GM12878 (cell line): ENCODE measurements at regions not wholly inside any gene's neighbourhood (a gene's known extent, or its start where the extent isn't known, plus 50 kb on each side); places are given as distances from the start of the nearest gene placed in this dataset.

Source experiments
- ASH2L ChIP-seq: fragments of 300-600, 200-600 bp; sonication (generic); IDR thresholded peaks from 2 replicates; pipeline ENCODE4 v1.6.1; 2017; ENCODE audit warnings: low read depth, mild to moderate bottlenecking, borderline replicate concordance
- ATF2 ChIP-seq: IDR thresholded peaks from 2 replicates; pipeline ENCODE4 v1.6.1; 2012; ENCODE audit warnings: low read length, inconsistent platforms
- BMI1 ChIP-seq: fragments of 450-650 bp; IDR thresholded peaks from 2 replicates; pipeline ENCODE4 v1.6.1; 2016; ENCODE audit warnings: mild to moderate bottlenecking, moderate library complexity, borderline replicate concordance
- CBFB ChIP-seq: IDR thresholded peaks from 2 replicates; pipeline ENCODE4 v1.6.1; 2016; ENCODE audit warnings: antibody characterized with exemption, low read depth
- CTCF ChIP-seq, 3 experiments: IDR thresholded peaks in 2 of 3; conservative IDR thresholded peaks in 1 of 3; 2 replicates each; pipeline ENCODE4 v1.5.1; 2011; ENCODE audit warnings: low read depth in 3 of 3, low read length in 3 of 3, mild to moderate bottlenecking in 3 of 3, control low read depth in 2 of 3, moderate library complexity in 2 of 3, inconsistent platforms in 1 of 3, mixed read lengths in 1 of 3; ENCODE audit not compliant: control insufficient read depth in 2 of 3, insufficient read depth in 1 of 3; ENCODE audit errors: extremely low read depth in 1 of 3
- DPF2 ChIP-seq: fragments of 450-650 bp; IDR thresholded peaks from 2 replicates; pipeline ENCODE4 v1.6.1; 2017; ENCODE audit warnings: mild to moderate bottlenecking
- ESRRA ChIP-seq: IDR thresholded peaks from 2 replicates; pipeline ENCODE4 v1.6.1; 2012; ENCODE audit warnings: mild to moderate bottlenecking, low read length, improper control_type of control experiment
- IKZF2 ChIP-seq, 2 experiments: fragments of 450-650 bp; IDR thresholded peaks; 2 replicates each; pipeline ENCODE4 v1.6.1; 2017; ENCODE audit warnings: mild to moderate bottlenecking in 2 of 2, moderate library complexity in 2 of 2
- MLLT1 ChIP-seq: fragments of 450-650 bp; IDR thresholded peaks from 2 replicates; pipeline ENCODE4 v1.6.1; 2016; ENCODE audit warnings: mild to moderate bottlenecking
- PAX5 ChIP-seq: IDR thresholded peaks from 2 replicates; pipeline ENCODE4 v1.6.1; 2011; ENCODE audit warnings: low read depth, low read length, borderline replicate concordance
- RFX5 ChIP-seq: IDR thresholded peaks from 2 replicates; pipeline ENCODE4 v1.6.1; 2011; ENCODE audit warnings: low read depth, low read length, improper control_type of control experiment
- SP1 ChIP-seq: IDR thresholded peaks from one replicate; pipeline ENCODE4 v1.6.1; 2011; ENCODE audit warnings: low read depth, low read length
- SREBF1 ChIP-seq: IDR thresholded peaks from 2 replicates; pipeline ENCODE4 v1.6.1; 2012; ENCODE audit warnings: mild to moderate bottlenecking, low read length
- TBL1XR1 ChIP-seq: IDR thresholded peaks from 2 replicates; pipeline ENCODE4 v1.6.1; 2012; ENCODE audit warnings: low read depth, low read length, improper control_type of control experiment
- ZNF24 ChIP-seq: fragments of 450-650 bp; IDR thresholded peaks from 2 replicates; pipeline ENCODE4 v1.6.1; 2017; ENCODE audit warnings: antibody characterized with exemption, mild to moderate bottlenecking
- ZNF622 ChIP-seq: fragments of 450-650 bp; IDR thresholded peaks from 2 replicates; pipeline ENCODE4 v1.6.1; 2017; ENCODE audit warnings: mild to moderate bottlenecking, inconsistent platforms
- TF ChIP-seq, protein P1 (sequence below): IDR thresholded peaks from 2 replicates; pipeline ENCODE4 v1.6.1; 2011; ENCODE audit warnings: low read depth, mild to moderate bottlenecking, low read length, moderate library complexity, borderline replicate concordance; ENCODE audit errors: extremely low read depth
- TF ChIP-seq, protein P2 (sequence below): fragments of 450-650 bp; formaldehyde crosslinking; IDR thresholded peaks from 2 replicates; pipeline ENCODE4 v1.5.0; 2022; ENCODE audit warnings: mild to moderate bottlenecking, missing genetic modification characterization

DNA sequence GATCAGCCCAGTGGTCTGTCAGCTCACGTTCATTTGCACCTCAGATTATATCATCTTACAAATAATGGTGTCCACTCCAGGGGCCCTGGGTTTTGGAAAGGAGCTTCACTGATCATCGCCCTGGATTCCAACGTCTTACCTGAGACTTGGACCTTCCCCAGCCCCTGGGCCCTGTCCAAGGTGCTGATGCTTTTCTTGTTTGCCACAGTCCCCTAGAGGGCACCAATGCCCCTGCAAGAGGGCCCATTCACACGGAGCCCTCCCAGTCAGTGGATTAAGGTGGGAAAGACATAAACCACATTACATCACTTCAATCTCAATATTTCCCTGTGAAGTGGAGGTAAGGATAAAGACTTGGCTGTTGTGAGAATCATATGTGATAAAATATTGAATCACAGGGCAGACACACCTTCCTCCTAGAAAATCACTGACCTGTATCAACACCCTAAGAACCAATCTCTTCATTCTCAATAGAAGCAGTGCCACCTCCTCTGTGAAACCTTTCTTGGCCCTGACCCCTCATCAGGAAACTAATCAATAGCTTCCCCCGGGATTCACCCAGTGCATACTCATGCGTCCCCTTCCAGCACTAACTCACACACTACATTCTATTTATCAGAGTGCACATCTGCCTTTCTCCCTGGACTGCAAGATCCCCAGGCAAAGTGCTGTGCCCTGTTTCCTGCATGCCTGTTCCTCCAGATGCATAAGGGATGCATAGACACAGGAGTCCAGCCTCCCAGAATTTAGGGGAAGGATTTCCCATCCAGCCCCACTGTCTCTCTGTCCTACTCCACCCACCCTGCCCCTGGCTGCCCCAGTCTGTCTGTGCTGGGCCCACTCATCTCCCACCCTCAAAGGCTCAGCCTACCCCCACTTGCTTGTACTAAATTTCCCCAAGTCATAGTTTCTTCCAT is 167.0 kb downstream of the BUD13 start (continued):
- TF ChIP-seq ATF2 (no peak), CBFB (no peak), MLLT1 (no peak), SP1 (no peak), IKZF2 (IDR thresholded peaks at IDR 0.05) (no peak), RFX5 (no peak), ASH2L (no peak), ZNF24 (no peak), PAX5 (no peak), SREBF1 (no peak), CTCF (IDR thresholded peaks at IDR 0.05 in 2 of 3, conservative IDR thresholded peaks at IDR 0.05 in 1 of 3; ENCODE audit: control insufficient read depth in 2 of 3, extremely low read depth in 1 of 3, insufficient read depth in 1 of 3, low read depth in 3 of 3, low read length in 3 of 3) (peak; percentile 47 to 58 (median 56)), TBL1XR1 (no peak), ZNF622 (no peak), BMI1 (no peak), ESRRA (no peak), DPF2 (no peak)
- TF ChIP-seq, protein P1, sequence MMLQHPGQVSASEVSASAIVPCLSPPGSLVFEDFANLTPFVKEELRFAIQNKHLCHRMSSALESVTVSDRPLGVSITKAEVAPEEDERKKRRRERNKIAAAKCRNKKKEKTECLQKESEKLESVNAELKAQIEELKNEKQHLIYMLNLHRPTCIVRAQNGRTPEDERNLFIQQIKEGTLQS = no peak
- TF ChIP-seq, protein P2, sequence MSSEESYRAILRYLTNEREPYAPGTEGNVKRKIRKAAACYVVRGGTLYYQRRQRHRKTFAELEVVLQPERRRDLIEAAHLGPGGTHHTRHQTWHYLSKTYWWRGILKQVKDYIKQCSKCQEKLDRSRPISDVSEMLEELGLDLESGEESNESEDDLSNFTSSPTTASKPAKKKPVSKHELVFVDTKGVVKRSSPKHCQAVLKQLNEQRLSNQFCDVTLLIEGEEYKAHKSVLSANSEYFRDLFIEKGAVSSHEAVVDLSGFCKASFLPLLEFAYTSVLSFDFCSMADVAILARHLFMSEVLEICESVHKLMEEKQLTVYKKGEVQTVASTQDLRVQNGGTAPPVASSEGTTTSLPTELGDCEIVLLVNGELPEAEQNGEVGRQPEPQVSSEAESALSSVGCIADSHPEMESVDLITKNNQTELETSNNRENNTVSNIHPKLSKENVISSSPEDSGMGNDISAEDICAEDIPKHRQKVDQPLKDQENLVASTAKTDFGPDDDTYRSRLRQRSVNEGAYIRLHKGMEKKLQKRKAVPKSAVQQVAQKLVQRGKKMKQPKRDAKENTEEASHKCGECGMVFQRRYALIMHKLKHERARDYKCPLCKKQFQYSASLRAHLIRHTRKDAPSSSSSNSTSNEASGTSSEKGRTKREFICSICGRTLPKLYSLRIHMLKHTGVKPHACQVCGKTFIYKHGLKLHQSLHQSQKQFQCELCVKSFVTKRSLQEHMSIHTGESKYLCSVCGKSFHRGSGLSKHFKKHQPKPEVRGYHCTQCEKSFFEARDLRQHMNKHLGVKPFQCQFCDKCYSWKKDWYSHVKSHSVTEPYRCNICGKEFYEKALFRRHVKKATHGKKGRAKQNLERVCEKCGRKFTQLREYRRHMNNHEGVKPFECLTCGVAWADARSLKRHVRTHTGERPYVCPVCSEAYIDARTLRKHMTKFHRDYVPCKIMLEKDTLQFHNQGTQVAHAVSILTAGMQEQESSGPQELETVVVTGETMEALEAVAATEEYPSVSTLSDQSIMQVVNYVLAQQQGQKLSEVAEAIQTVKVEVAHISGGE (CRISPR knock-in tag) = no peak
